Parathyroid adenoma (tissue), 2 donors: ENCODE measurements at regions not wholly inside any gene's neighbourhood (a gene's known extent, or its start where the extent isn't known, plus 50 kb on each side); places are given as distances from the start of the nearest gene placed in this dataset.

Source experiments
- H2AFZ ChIP-seq: fragments of 300-600 bp; sonication (generic); one replicate; pipeline ENCODE4 v1.7.0; 2017; ENCODE audit warnings: antibody characterized with exemption, mild to moderate bottlenecking
- H3K27ac ChIP-seq: fragments of 300-600 bp; sonication (generic); one replicate; pipeline ENCODE4 v1.7.0; 2017
- H3K27me3 ChIP-seq: fragments of 300-600 bp; sonication (generic); one replicate; pipeline ENCODE4 v1.7.0; 2017; ENCODE audit warnings: low read length; ENCODE audit not compliant: control insufficient read depth, insufficient read depth
- H3K36me3 ChIP-seq: fragments of 300-600 bp; sonication (generic); one replicate; pipeline ENCODE4 v1.7.0; 2017; ENCODE audit warnings: low read length; ENCODE audit not compliant: control insufficient read depth, insufficient read depth
- H3K4me1 ChIP-seq: fragments of 300-600 bp; sonication (generic); one replicate; pipeline ENCODE4 v1.7.0; 2017; ENCODE audit warnings: control low read depth
- H3K4me2 ChIP-seq: fragments of 300-600 bp; sonication (generic); one replicate; pipeline ENCODE4 v1.7.0; 2017; ENCODE audit warnings: low read length
- H3K4me3 ChIP-seq: fragments of 300-600 bp; sonication (generic); one replicate; pipeline ENCODE4 v1.7.0; 2017; ENCODE audit warnings: low read depth, low read length
- H3K79me2 ChIP-seq: fragments of 300-600 bp; sonication (generic); one replicate; pipeline ENCODE4 v1.7.0; 2017; ENCODE audit warnings: control low read depth
- H3K9ac ChIP-seq: fragments of 300-600 bp; sonication (generic); one replicate; pipeline ENCODE4 v1.7.0; 2017; ENCODE audit warnings: mild to moderate bottlenecking
- H3K9me3 ChIP-seq: fragments of 300-600 bp; sonication (generic); one replicate; pipeline ENCODE4 v1.7.0; 2017; ENCODE audit warnings: low read length; ENCODE audit not compliant: control insufficient read depth
- TF ChIP-seq, protein P1 (sequence below): fragments of 300-600 bp; sonication (generic); IDR thresholded peaks from one replicate; pipeline ENCODE4 v1.7.0; 2017; ENCODE audit warnings: antibody characterized with exemption, mild to moderate bottlenecking
- donor health status: primary hyperparathyroidism.

DNA sequence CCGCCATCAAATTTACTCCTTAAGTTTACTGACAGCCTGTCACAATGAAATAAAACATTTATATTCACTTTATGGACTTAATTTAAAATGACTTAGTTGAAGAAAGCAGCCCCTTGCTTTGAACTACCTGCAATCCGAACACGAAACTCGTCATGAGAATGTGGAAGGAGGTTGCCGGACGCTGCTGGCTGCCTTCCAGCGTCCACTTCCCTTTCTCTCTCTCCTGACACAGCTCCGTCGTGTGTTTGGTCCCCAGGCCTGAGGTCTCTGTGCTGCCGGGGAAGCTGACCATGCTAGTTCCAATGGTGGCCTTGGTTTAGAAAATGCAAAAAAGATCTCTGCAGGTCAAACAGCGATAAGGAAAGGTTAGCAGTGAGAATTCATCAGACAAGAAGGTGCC, 519.7 kb downstream of the CDH26 start:
- Histone ChIP-seq H3K9ac (no peak overlapping the region), H3K9me3 (no peaks in the 10 kb centered on the region), H3K36me3 (no peaks in the 10 kb centered on the region), H3K27ac (no peak overlapping the region), H3K4me3 (no peak overlapping the region), H3K79me2 (no peaks in the 10 kb centered on the region), H3K4me2 (no peak overlapping the region), H2AFZ (no peak overlapping the region), H3K27me3 (no peaks in the 10 kb centered on the region), H3K4me1 (no peaks in the 10 kb centered on the region)
- TF ChIP-seq, protein P1, sequence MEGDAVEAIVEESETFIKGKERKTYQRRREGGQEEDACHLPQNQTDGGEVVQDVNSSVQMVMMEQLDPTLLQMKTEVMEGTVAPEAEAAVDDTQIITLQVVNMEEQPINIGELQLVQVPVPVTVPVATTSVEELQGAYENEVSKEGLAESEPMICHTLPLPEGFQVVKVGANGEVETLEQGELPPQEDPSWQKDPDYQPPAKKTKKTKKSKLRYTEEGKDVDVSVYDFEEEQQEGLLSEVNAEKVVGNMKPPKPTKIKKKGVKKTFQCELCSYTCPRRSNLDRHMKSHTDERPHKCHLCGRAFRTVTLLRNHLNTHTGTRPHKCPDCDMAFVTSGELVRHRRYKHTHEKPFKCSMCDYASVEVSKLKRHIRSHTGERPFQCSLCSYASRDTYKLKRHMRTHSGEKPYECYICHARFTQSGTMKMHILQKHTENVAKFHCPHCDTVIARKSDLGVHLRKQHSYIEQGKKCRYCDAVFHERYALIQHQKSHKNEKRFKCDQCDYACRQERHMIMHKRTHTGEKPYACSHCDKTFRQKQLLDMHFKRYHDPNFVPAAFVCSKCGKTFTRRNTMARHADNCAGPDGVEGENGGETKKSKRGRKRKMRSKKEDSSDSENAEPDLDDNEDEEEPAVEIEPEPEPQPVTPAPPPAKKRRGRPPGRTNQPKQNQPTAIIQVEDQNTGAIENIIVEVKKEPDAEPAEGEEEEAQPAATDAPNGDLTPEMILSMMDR, result no peak

DNA sequence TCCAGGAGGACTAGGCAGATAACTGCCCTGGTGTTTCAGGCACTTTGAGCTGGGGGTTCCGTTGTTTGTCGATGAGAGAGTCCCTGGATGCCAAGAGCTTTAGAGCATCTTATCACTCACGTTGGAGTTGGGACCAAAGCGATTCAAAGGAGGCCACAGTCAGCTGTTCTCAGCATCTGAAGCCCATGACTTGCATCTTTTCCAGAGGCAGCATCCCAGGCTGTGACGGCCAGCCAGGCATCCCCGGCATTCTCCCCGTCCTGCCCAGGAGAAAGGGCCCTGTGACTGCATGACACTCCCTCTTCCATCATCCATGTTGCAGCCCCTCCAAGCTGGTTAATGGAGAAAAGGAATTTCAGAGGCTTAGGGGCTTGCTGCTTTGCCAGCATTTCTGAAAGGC, 520.3 kb downstream of the CDH26 start:
- Histone ChIP-seq H3K9me3 (no peaks in the 10 kb centered on the region), H2AFZ (no peak overlapping the region), H3K79me2 (no peaks in the 10 kb centered on the region), H3K4me1 (no peaks in the 10 kb centered on the region), H3K36me3 (no peaks in the 10 kb centered on the region), H3K27ac (no peak overlapping the region), H3K27me3 (no peaks in the 10 kb centered on the region), H3K4me2 (no peak overlapping the region), H3K4me3 (no peak overlapping the region), H3K9ac (no peak overlapping the region)
- TF ChIP-seq, protein P1, result no peak

- Histone ChIP-seq H3K4me2 (no peak overlapping the region), H3K4me3 (no peak overlapping the region), H3K36me3 (no peaks in the 10 kb centered on the region), H3K4me1 (no peaks in the 10 kb centered on the region), H3K27me3 (no peaks in the 10 kb centered on the region), H3K79me2 (no peaks in the 10 kb centered on the region), H3K9ac (no peak overlapping the region), H3K9me3 (no peaks in the 10 kb centered on the region), H3K27ac (no peak overlapping the region), H2AFZ (no peak overlapping the region)
- TF ChIP-seq, protein P1, result no peak
Measured at GRCh38 chr20:60480950-60481742, 522.9 kb downstream of the CDH26 start.

DNA sequence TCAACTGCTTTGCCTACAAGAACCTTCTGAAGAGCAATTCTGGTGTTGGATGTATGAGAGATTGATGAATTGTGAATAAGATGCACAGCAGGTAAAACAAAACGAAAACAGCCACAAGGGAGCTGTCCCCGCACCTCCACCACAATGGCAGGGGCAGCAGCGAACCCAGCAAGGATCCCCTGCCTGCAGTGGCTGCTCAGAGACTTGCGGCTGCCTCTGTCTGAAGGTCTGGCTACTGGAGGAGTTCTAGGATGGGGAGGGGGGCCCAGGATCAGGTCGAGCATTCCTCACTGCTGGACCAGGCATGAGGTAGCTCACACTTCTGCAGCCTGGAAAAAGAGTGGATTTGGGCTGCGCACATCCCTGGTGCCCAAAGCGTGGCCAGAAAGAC, 523.5 kb downstream of the CDH26 start:
- no peak overlapping the region for H3K9ac ChIP-seq
- no peaks in the 10 kb centered on the region for H3K79me2 ChIP-seq
- no peaks in the 10 kb centered on the region for H3K9me3 ChIP-seq
- H3K27ac ChIP-seq, result no peak overlapping the region
- TF ChIP-seq, protein P1, result no peak
- H3K4me2 ChIP-seq, result no peak overlapping the region
- no peak overlapping the region for H3K4me3 ChIP-seq
- H3K36me3 ChIP-seq, result no peaks in the 10 kb centered on the region
- H3K4me1 ChIP-seq, result no peaks in the 10 kb centered on the region
- no peaks in the 10 kb centered on the region for H3K27me3 ChIP-seq
- no peak overlapping the region for H2AFZ ChIP-seq
